Activated T-helper 1 cell treated with anti-CD3 and anti-CD28 coated beads, Interleukin-12 subunit alpha, Interleukin-12 subunit beta, Interleukin-2, Interleukin-4 antibody, amounts not matched to agents 30 ng/mL and 10 ng/mL and 1 ng/mL, durations not matched to agents 14 hours and 24 hours and 36 hours (primary cell): ENCODE measurements at regions not wholly inside any gene's neighbourhood (a gene's known extent, or its start where the extent isn't known, plus 50 kb on each side); places are given as distances from the start of the nearest gene placed in this dataset.

ENCODE experiments used
- DNase-seq: peaks from one replicate; pipeline ENCODE4 v3.0.0; 2021; ENCODE audit warnings: low spot score
- H3K27ac Mint-ChIP-seq: one replicate; pipeline ENCODE4 v1.8.0; 2021; ENCODE audit warnings: mild to moderate bottlenecking, mixed read lengths
- H3K27me3 Mint-ChIP-seq: one replicate; pipeline ENCODE4 v1.8.0; 2022; ENCODE audit warnings: mild to moderate bottlenecking, moderate library complexity, mixed read lengths; ENCODE audit not compliant: insufficient read depth
- H3K36me3 Mint-ChIP-seq: one replicate; pipeline ENCODE4 v1.8.0; 2021; ENCODE audit warnings: low read depth, mixed read lengths
- H3K4me1 Mint-ChIP-seq: one replicate; pipeline ENCODE4 v1.8.0; 2021; ENCODE audit warnings: low read depth, mixed read lengths
- H3K4me3 Mint-ChIP-seq: one replicate; pipeline ENCODE4 v1.8.0; 2021; ENCODE audit warnings: mild to moderate bottlenecking, moderate library complexity, mixed read lengths
- H3K9me3 Mint-ChIP-seq: one replicate; pipeline ENCODE4 v1.8.0; 2021; ENCODE audit warnings: mixed read lengths
- intact Hi-C: fragments of 100-400 bp; cut with micrococcal nuclease; formaldehyde crosslinking; loops from one replicate; pipeline ENCODE4 v1.15.1; 2024

DNA sequence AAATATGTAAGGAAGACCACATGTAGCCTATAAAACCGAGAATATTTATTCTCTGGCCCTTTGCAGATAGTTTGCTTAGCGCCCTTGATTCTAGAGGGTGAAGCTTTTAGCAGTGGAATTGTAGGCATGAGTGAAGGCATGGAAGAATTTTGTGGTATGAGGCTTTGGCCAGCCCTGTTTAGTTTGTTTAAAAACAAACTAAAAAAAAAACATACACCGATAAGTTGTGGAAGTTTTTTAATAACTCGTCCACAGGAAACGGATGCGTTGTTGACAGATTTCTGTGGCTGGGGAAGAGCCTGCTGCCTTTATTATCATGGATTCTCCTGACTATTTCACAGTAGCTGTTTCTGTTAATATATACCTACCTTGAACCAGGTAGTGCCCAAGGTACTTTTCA, 194.7 kb upstream of the LNX1 start:
- Mint-ChIP-seq H3K36me3 (no peaks in the 10 kb centered on the region), H3K9me3 (no peaks in the 10 kb centered on the region), H3K4me1 (no peaks in the 10 kb centered on the region), H3K4me3 (no peak overlapping the region), H3K27me3 (no peaks in the 10 kb centered on the region), H3K27ac (no peak overlapping the region)
- no peak for DNase-seq
- intact Hi-C loops, result no loop called here

DNA sequence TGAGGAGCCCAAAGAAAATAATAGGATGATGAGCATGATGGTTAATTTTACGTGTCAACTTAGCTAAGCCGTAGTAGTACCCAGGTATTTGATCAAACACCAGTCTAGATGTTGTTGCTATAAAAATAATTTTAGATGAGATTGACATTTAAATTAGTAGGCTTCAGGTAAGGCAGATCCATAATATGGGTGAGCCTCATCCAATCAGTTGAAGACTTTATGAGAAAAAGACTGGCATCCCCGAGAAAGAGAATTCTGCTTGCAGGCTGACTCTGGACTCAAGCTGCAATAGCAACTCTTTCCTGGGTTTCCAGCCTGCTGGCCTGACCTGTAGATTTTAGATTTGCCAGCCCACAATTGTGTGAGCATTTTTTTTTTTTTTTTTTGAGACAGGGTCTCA, 192.8 kb upstream of the LNX1 start:
- H3K27ac Mint-ChIP-seq, result no peak overlapping the region
- no peak for DNase-seq
- no peaks in the 10 kb centered on the region for H3K36me3 Mint-ChIP-seq
- no peaks in the 10 kb centered on the region for H3K9me3 Mint-ChIP-seq
- intact Hi-C loops, result no loop called here
- H3K4me1 Mint-ChIP-seq, result no peaks in the 10 kb centered on the region
- H3K27me3 Mint-ChIP-seq, result peaks cover 1% of the 10 kb centered on the region
- H3K4me3 Mint-ChIP-seq, result no peak overlapping the region

DNA sequence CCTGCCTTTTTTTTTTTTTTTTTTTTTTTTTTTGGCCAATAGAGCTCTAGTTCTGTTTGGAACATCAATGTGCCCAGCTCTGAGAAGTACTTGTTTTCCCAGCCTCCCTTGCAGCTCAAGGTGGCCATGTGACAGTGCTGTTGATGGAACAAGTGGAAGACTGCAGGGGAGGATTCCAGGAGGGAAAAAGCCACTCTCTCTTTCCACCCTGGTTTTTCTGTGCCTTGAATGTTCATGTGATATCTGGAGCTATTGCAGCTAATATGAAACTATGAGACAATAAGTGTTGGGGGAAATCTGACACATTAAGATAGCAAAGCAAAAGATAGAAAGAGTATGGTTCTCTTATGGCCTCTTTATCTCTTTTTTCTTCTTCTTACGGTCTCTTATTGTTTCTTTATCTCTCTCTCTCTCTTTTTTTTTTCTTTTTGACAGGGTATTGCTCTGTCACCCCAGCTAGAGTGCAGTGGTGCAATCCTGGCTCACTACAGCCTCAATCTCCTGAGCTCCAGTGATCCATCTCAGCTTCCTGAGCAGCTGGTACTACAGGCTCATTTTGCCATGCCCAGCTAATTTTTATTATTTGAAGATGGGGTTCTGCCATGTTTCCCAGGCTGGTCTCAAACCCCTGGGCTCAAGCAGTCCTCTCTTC, 192.0 kb upstream of the LNX1 start:
- no peaks in the 10 kb centered on the region for H3K4me1 Mint-ChIP-seq
- H3K4me3 Mint-ChIP-seq, result no peak overlapping the region
- no peak overlapping the region for H3K27ac Mint-ChIP-seq
- no peak for DNase-seq
- H3K36me3 Mint-ChIP-seq, result no peaks in the 10 kb centered on the region
- peaks cover 3% of the 10 kb centered on the region for H3K27me3 Mint-ChIP-seq
- intact Hi-C loops, result no loop called here
- no peaks in the 10 kb centered on the region for H3K9me3 Mint-ChIP-seq

DNA sequence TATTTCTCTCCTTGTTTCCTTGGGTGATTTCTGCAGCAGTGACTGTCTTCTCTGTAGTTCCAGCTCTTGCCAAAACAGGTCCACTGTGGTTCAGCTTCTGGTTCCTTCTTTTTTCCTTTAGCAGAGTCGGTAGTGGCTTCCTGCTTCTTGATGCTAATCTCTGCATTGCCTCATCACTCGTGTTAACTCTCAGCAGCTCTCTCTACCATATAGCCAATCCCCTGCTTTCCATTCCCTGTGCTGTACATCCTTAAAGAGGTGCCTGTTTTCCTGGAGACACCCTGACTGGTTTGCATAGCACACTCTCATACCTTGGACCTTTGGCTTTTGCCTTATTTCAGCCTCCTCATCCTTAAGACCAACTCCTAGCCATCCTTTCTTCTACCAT, 191.2 kb upstream of the LNX1 start:
- Mint-ChIP-seq H3K9me3 (no peaks in the 10 kb centered on the region), H3K4me1 (no peaks in the 10 kb centered on the region), H3K36me3 (no peaks in the 10 kb centered on the region), H3K4me3 (no peak overlapping the region), H3K27ac (no peak overlapping the region), H3K27me3 (peaks cover 6% of the 10 kb centered on the region)
- intact Hi-C loops, result no loop called here
- no peak for DNase-seq

DNA sequence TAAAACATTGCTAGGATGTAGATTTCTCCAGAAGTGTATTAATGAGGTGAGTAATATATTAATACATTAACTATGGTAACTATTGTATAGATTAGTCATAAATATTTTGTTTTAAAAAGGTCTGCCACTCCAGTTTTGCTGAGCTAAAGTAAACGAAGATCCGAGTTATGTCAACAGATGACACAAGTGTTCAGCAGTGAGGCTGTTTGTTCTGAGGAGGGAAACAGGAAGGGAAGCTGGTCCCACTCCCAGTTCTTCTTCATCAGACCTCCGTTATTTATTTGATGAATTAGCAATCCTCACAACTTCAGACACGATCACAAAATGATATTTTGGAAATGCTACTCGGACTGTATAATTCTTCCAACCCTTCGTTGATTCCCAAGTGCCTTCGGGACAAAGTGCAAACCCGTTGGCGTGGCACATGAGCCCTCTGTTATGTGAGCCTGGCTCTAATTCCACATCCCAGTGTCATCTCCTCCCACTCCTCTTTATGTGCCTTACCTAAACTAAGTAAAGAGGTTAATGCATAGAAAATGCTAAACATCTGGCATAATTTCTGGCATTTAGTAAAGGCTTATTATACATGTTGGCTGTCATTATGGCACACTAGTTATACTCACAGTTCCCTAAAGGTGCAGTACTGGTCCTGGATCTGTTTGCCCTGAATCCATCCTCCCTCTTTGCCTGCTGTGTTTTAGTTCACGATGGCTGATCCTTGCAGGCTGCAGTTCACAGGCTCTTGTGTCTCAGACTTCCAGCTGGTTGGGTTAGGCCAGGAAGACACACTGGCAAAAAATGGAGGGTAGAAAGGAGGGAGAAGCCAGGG, 190.6 kb upstream of the LNX1 start:
- Mint-ChIP-seq H3K4me1 (no peaks in the 10 kb centered on the region), H3K4me3 (no peak overlapping the region), H3K36me3 (no peaks in the 10 kb centered on the region), H3K27me3 (peaks cover 6% of the 10 kb centered on the region), H3K27ac (no peak overlapping the region), H3K9me3 (no peaks in the 10 kb centered on the region)
- DNase-seq, result no peak
- intact Hi-C loops, result no loop called here

DNA sequence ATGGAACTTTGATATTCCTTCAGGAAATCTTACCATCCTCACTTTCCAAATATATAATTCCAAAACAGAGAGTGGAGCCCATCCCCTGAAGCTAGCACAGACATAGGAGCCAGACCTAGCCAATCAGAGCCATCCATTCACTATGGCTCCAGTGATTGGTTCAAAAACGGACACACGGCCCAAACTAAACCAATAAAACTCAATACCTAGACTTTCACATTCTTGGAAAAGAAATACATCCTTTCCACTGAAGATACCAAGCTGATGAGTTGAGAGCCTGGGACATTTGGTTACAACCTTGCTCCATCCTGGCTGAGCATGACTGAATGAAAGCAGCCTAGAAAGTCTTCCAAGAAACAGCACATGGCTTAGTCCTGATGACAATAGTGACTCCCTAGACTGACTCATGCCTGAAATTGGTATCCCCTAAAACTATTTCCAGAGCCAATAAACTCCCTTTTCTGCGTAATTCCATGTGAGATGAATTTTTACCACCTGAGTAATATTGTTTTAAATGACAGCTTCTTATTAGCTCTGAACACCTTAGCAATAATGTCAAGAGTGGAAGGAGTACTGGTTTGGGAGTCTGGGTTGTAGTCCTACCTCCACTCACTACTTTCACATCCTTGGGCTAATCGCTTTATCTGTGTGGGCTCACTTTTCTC, 189.6 kb upstream of the LNX1 start:
- Mint-ChIP-seq H3K27ac (no peak overlapping the region), H3K27me3 (peaks cover 6% of the 10 kb centered on the region), H3K4me3 (no peak overlapping the region), H3K9me3 (no peaks in the 10 kb centered on the region), H3K4me1 (no peaks in the 10 kb centered on the region), H3K36me3 (no peaks in the 10 kb centered on the region)
- no peak for DNase-seq
- intact Hi-C loops, result no loop called here

DNA sequence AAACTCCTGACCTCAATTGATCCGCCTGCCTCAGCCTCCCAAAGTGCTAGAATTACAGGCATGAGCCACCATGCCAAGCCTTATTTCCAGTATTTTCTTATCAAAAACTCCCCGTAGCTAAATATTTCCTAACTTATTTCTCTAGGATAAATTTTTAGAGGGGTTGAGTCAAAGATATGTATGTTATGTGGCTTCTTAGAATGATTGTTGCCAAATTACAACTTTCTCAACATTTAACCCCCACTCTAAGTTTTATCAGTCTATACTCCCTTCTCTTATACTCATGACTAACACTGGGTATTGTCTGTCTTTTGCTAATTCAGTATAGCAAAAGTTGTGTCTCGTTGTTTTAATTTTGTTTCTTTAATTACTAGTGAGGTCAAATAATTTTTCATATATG, 187.7 kb upstream of the LNX1 start:
- Mint-ChIP-seq H3K36me3 (no peaks in the 10 kb centered on the region), H3K27ac (no peak overlapping the region), H3K4me1 (no peaks in the 10 kb centered on the region), H3K9me3 (no peaks in the 10 kb centered on the region), H3K4me3 (no peak overlapping the region), H3K27me3 (peaks cover 8% of the 10 kb centered on the region)
- intact Hi-C loops, result no loop called here
- DNase-seq, result no peak

DNA sequence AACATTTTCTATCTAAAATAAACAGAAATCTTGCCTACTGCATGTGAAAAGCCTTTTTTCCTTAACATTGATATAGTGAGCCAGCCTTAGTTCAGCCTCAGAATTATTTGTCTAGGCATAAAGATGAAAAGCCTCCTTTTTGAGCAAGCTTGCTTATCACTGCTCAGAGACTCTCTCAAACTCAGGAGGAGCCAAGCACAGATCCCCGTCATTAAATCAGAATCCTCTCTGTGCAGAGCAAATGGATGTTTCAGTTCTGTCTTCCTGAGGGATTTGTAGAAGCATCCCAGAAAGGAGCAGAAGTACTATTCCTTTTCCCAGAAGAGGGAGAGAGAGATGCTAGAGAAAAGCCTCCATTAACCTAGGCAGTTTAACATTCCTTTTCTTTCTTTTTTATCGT, 186.9 kb upstream of the LNX1 start:
- no peak for DNase-seq
- H3K36me3 Mint-ChIP-seq, result no peaks in the 10 kb centered on the region
- H3K4me1 Mint-ChIP-seq, result no peaks in the 10 kb centered on the region
- no peaks in the 10 kb centered on the region for H3K9me3 Mint-ChIP-seq
- peaks cover 8% of the 10 kb centered on the region for H3K27me3 Mint-ChIP-seq
- H3K27ac Mint-ChIP-seq, result no peak overlapping the region
- H3K4me3 Mint-ChIP-seq, result no peak overlapping the region
- intact Hi-C loops, result no loop called here

DNA sequence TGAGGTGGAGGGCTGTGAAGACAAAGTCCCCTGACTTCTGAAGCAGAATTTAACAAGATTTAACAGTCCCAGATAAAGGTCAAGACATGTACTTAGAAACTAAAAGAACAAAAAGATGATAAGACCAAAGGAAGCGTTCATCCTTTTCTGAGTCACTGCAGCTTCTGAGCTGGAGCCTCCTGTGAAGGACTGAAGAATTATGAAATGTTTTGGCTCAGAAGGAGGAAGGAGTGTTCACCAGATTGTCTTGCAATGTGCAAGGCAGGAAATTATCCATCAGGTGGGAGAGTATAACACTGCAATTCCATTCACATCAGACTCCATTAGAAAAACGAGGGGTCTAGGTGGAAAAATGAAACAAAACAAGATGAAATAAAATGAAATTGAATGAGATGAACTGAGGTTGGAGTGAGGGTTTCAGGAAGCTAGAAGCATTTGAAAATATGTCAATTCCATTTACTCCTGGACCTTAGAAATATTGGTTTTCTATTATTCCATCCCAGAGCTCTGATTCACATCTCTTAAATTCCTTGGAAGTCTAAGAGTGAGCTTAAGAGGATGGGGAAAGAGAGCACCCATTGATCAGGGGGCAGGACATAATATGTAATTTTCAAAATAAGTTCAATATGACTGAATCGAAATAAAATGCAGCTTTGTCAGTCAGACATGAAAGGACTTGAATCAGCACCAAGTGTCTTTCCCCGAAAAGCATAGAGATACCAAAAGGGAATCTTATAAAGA, 186.1 kb upstream of the LNX1 start:
- Mint-ChIP-seq H3K27ac (no peak overlapping the region), H3K4me3 (no peak overlapping the region), H3K36me3 (no peaks in the 10 kb centered on the region), H3K4me1 (no peaks in the 10 kb centered on the region), H3K27me3 (peaks cover 8% of the 10 kb centered on the region), H3K9me3 (no peaks in the 10 kb centered on the region)
- intact Hi-C loops, result no loop called here
- no peak for DNase-seq

DNA sequence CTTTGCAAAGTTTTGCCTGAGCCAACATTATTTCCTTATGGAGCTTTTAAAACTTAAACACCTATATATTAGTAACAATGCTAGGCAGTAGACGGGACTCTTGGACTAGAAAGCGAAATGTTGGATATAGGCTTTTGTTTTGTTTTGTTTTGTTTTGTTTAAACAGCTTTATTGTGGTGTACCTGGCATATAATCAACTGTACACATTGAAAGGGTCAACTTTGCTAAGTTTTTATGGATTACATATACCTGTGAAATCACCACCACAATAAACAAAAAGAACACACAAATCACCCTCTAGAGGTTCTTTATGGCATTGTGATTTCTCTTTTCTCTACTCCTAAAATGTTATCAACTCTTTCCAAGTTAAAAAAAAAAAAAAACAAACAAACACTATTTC, 184.9 kb upstream of the LNX1 start:
- no peaks in the 10 kb centered on the region for H3K36me3 Mint-ChIP-seq
- DNase-seq, result no peak
- intact Hi-C loops, result no loop called here
- no peak overlapping the region for H3K27ac Mint-ChIP-seq
- H3K4me3 Mint-ChIP-seq, result no peak overlapping the region
- peaks cover 8% of the 10 kb centered on the region for H3K27me3 Mint-ChIP-seq
- no peaks in the 10 kb centered on the region for H3K4me1 Mint-ChIP-seq
- no peaks in the 10 kb centered on the region for H3K9me3 Mint-ChIP-seq

DNA sequence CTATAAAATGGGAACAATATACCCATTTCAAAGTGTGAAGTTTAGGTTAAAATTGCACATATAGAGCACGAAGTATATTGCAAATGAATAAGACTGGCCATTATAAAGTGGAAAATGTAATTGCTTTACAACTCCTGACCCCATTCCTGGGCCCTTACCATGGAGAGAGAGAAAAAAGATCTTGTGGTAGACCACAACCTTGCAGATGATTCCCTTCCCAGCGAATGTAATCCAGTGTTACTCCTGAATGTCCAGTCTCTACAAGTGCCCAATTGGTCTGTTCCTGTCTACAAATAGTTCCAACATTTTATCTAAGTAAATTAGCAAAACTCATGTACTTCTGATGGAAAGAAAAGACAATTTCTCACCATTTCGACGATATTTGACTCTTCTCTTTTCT, 184.1 kb upstream of the LNX1 start:
- peaks cover 8% of the 10 kb centered on the region for H3K27me3 Mint-ChIP-seq

DNA sequence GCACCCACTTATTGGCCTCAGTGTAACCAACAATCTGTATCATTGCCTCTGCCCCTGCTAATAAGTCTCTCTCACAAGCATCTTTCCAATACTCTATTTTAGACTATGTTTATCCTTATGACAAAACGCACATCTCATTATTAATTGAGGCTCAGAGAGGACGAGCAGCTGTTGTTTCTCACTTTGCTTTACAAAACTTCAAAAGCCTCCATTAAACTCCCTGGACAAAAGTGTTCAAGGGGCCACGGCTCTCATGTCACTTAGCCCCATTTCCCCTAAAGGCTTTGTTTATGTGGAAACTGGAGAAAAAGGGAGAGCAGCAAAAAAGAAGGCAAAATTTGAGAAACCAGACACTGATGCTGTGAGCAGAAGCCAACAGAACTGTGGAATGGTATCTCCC, 180.0 kb upstream of the LNX1 start:
- no peaks in the 10 kb centered on the region for H3K4me1 Mint-ChIP-seq
- no peaks in the 10 kb centered on the region for H3K9me3 Mint-ChIP-seq
- H3K27me3 Mint-ChIP-seq, result peaks cover 2% of the 10 kb centered on the region
- DNase-seq, result no peak
- no peak overlapping the region for H3K27ac Mint-ChIP-seq
- intact Hi-C loops, result no loop called here
- no peak overlapping the region for H3K4me3 Mint-ChIP-seq
- H3K36me3 Mint-ChIP-seq, result no peaks in the 10 kb centered on the region

More for the DNA sequence above, 184.1 kb upstream of the LNX1 start:
- H3K4me3 Mint-ChIP-seq, result no peak overlapping the region
- intact Hi-C loops, result no loop called here
- DNase-seq, result no peak
- no peaks in the 10 kb centered on the region for H3K4me1 Mint-ChIP-seq
- H3K36me3 Mint-ChIP-seq, result no peaks in the 10 kb centered on the region
- no peaks in the 10 kb centered on the region for H3K9me3 Mint-ChIP-seq
- H3K27ac Mint-ChIP-seq, result no peak overlapping the region

DNA sequence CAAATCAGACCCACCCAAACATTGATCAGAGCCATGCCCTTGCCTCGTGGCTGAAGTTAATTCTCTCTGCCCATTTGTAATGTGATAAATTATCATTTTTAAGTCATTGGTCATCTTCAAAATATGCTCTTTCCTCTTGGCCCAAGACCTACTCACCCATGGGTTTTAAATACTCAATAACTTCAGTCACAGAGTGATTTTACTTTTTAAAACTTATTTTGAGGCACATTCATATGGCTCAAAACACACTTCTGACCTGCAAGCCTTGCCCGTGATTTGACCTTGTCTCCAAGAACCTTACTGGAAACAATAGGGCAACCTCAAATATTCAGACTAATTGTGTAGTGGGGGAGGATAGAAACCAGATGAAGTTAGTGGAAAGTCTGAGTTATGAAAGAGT, 176.2 kb upstream of the LNX1 start:
- no peak overlapping the region for H3K27ac Mint-ChIP-seq
- H3K4me3 Mint-ChIP-seq, result no peak overlapping the region
- H3K9me3 Mint-ChIP-seq, result no peaks in the 10 kb centered on the region
- intact Hi-C loops, result no loop called here
- no peaks in the 10 kb centered on the region for H3K4me1 Mint-ChIP-seq
- no peak for DNase-seq
- peaks cover 2% of the 10 kb centered on the region for H3K27me3 Mint-ChIP-seq
- H3K36me3 Mint-ChIP-seq, result no peaks in the 10 kb centered on the region
